ENCODE measurements at regions not wholly inside any gene's neighbourhood (a gene's known extent, or its start where the extent isn't known, plus 50 kb on each side); places are given as distances from the start of the nearest gene placed in this dataset.

DNA sequence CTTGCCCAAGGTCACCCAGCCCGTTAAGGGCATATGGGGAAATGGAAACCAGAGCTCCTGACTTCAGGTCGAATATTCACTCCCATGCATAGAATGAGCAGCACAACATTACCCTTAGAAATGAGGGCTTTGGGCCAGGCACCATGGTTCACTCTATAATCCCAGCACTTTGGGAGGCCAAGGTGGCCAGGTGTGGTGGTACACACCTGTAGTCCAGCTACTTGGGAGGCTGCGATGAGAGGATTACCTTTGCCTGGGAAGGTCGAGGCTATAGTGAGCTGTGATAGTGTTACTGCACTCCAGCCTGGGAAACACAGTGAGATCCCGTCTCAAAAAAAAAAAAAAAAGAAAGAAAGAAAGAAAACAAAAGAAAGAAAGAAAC lies 341.0 kb upstream of the TMPO start:
- TF ChIP-seq LARP7 (IDR thresholded peaks at IDR 0.05) (no peak), ZNF274 (IDR thresholded peaks at IDR 0.05; ENCODE audit: borderline replicate concordance, low read depth, low read length) (no peak), ESRRA (IDR thresholded peaks at IDR 0.05; ENCODE audit: borderline replicate concordance, low read depth) (no peak), TAF1 (IDR thresholded peaks at IDR 0.05; ENCODE audit: control insufficient read depth, extremely low read depth, insufficient read depth, low read length, severe bottlenecking) (no peak), SAP30 (IDR thresholded peaks at IDR 0.05; ENCODE audit: borderline replicate concordance, insufficient read depth, low read depth, low read length, poor library complexity, severe bottlenecking) (no peak), CTCF (IDR thresholded peaks at IDR 0.05 in 2 of 3, conservative IDR thresholded peaks at IDR 0.05 in 1 of 3; ENCODE audit: insufficient read depth in 2 of 3, low read depth in 1 of 3, low read length in 3 of 3) (no peak), HDAC2 (IDR thresholded peaks at IDR 0.05) (no peak), TRIM24 (IDR thresholded peaks at IDR 0.05) (no peak), CBX5 (IDR thresholded peaks at IDR 0.05; ENCODE audit: borderline replicate concordance, low read depth) (no peak), ZNF165 (CRISPR knock-in tag; IDR thresholded peaks at IDR 0.05; ENCODE audit: borderline replicate concordance) (no peak), RNF219 (CRISPR knock-in tag; IDR thresholded peaks at IDR 0.05) (no peak), SREBF2 (CRISPR knock-in tag; IDR thresholded peaks at IDR 0.05) (no peak)
- TF ChIP-seq, protein P1, sequence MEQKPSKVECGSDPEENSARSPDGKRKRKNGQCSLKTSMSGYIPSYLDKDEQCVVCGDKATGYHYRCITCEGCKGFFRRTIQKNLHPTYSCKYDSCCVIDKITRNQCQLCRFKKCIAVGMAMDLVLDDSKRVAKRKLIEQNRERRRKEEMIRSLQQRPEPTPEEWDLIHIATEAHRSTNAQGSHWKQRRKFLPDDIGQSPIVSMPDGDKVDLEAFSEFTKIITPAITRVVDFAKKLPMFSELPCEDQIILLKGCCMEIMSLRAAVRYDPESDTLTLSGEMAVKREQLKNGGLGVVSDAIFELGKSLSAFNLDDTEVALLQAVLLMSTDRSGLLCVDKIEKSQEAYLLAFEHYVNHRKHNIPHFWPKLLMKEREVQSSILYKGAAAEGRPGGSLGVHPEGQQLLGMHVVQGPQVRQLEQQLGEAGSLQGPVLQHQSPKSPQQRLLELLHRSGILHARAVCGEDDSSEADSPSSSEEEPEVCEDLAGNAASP (IDR thresholded peaks at IDR 0.05) = no peak

Measured in K562 (cell line).